ENCODE measurements at regions not wholly inside any gene's neighbourhood (a gene's known extent, or its start where the extent isn't known, plus 50 kb on each side); places are given as distances from the start of the nearest gene placed in this dataset.

GRCh38 chr13:53683608-53684007 is 655.0 kb downstream of the OLFM4 start:
- TF ChIP-seq CTCF (IDR thresholded peaks at IDR 0.05; ENCODE audit: poor library complexity) (no peak), EZH2 (IDR thresholded peaks at IDR 0.05; ENCODE audit: borderline replicate concordance) (no peak), EZH2phosphoT487 (IDR thresholded peaks at IDR 0.05; ENCODE audit: low read depth, severe bottlenecking, unreplicated experiment) (no peak)
